ENCODE measurements at regions not wholly inside any gene's neighbourhood (a gene's known extent, or its start where the extent isn't known, plus 50 kb on each side); places are given as distances from the start of the nearest gene placed in this dataset.
"Not testable (repeated sequence)": the region's sequence is repeated elsewhere in the genome, so short reads cannot be mapped to it uniquely, and the experiment has no call there.

DNA sequence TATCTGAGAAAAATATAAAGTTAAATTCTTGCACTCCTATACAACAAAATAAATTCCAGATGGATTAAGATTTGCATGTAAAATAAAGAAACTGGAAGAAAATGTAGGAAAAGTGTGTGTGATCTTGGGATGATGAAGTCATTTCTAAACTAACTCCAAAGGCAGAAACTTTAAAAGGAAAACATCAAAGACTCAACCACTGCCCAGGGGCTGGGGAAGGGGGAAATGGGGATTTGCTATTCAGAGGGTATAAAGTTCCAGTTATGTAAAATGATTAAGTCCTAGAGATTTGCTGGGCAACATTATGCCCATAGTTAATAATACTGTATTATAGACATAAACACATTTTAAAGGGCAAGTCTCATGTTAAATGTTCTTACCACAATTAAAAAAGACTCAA is 254.5 kb downstream of the DEPDC1B start:
- Histone ChIP-seq H3K27ac (ENCODE audit: low read length) (no peak overlapping the region), H3K9me3 (ENCODE audit: control insufficient read depth in 2 of 2, low read length in 2 of 2) (no peaks in the 10 kb centered on the region), H3K36me3 (ENCODE audit: control insufficient read depth in 2 of 2, insufficient read depth in 2 of 2, low read length in 2 of 2) (no peaks in the 10 kb centered on the region), H3K27me3 (ENCODE audit: control insufficient read depth in 1 of 2, insufficient read depth in 2 of 2, low read length in 2 of 2) (no peaks in the 10 kb centered on the region), H3K4me1 (ENCODE audit: control insufficient read depth, insufficient read depth, low read length) (no peaks in the 10 kb centered on the region), H3K4me3 (ENCODE audit: low read length in 2 of 2) (no peak overlapping the region), H3K9ac (ENCODE audit: low read length in 2 of 2) (no peak overlapping the region)

- Histone ChIP-seq H3K9me3 (ENCODE audit: control insufficient read depth in 2 of 2, low read length in 2 of 2) (no peaks in the 10 kb centered on the region), H3K27ac (ENCODE audit: low read length) (no peak overlapping the region), H3K4me3 (ENCODE audit: low read length in 2 of 2) (no peak overlapping the region), H3K4me1 (ENCODE audit: control insufficient read depth, insufficient read depth, low read length) (no peaks in the 10 kb centered on the region), H3K36me3 (ENCODE audit: control insufficient read depth in 2 of 2, insufficient read depth in 2 of 2, low read length in 2 of 2) (no peaks in the 10 kb centered on the region), H3K27me3 (ENCODE audit: control insufficient read depth in 1 of 2, insufficient read depth in 2 of 2, low read length in 2 of 2) (no peaks in the 10 kb centered on the region), H3K9ac (ENCODE audit: low read length in 2 of 2) (no peak overlapping the region)
Observed at GRCh38 chr5:60444661-60445360, 255.2 kb downstream of the DEPDC1B start.

DNA sequence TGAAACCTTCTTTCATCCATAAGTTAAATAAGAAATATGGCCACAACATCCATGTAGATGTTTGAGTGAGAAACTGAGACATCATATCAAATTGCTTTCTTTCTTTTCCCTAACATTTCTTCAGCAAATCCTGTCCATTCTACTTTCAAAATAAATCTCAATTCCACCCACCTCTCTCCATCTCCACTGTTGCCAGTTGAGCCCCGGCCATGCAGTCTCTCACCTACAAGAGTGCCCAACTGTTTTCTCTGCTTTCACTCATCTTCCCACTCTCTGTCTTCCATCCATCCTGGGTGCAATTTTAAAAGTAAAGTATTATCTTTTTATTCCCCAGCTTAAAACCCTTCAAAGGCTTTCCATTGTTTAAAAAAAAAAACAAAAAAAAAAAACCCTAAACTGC is 260.4 kb downstream of the DEPDC1B start:
- Histone ChIP-seq H3K4me3 (ENCODE audit: low read length in 2 of 2) (no peak overlapping the region), H3K27me3 (ENCODE audit: control insufficient read depth in 1 of 2, insufficient read depth in 2 of 2, low read length in 2 of 2) (no peaks in the 10 kb centered on the region), H3K4me1 (ENCODE audit: control insufficient read depth, insufficient read depth, low read length) (no peaks in the 10 kb centered on the region), H3K9ac (ENCODE audit: low read length in 2 of 2) (no peak overlapping the region), H3K36me3 (ENCODE audit: control insufficient read depth in 2 of 2, insufficient read depth in 2 of 2, low read length in 2 of 2) (no peaks in the 10 kb centered on the region), H3K27ac (ENCODE audit: low read length) (no peak overlapping the region), H3K9me3 (ENCODE audit: control insufficient read depth in 2 of 2, low read length in 2 of 2) (no peaks in the 10 kb centered on the region)

- Histone ChIP-seq H3K9ac (ENCODE audit: low read length in 2 of 2) (no peak overlapping the region), H3K4me3 (ENCODE audit: low read length in 2 of 2) (no peak overlapping the region), H3K36me3 (ENCODE audit: control insufficient read depth in 2 of 2, insufficient read depth in 2 of 2, low read length in 2 of 2) (no peaks in the 10 kb centered on the region), H3K9me3 (ENCODE audit: control insufficient read depth in 2 of 2, low read length in 2 of 2) (no peaks in the 10 kb centered on the region), H3K27ac (ENCODE audit: low read length) (no peak overlapping the region), H3K4me1 (ENCODE audit: control insufficient read depth, insufficient read depth, low read length) (no peaks in the 10 kb centered on the region), H3K27me3 (ENCODE audit: control insufficient read depth in 1 of 2, insufficient read depth in 2 of 2, low read length in 2 of 2) (no peaks in the 10 kb centered on the region)
Observed at GRCh38 chr5:60437308-60437707, 262.7 kb downstream of the DEPDC1B start.

GRCh38 chr5:60436518-60436917 is 263.4 kb downstream of the DEPDC1B start:
- Histone ChIP-seq H3K4me1 (ENCODE audit: control insufficient read depth, insufficient read depth, low read length) (no peaks in the 10 kb centered on the region), H3K4me3 (ENCODE audit: low read length in 2 of 2) (no peak overlapping the region), H3K27me3 (ENCODE audit: control insufficient read depth in 1 of 2, insufficient read depth in 2 of 2, low read length in 2 of 2) (no peaks in the 10 kb centered on the region), H3K9me3 (ENCODE audit: control insufficient read depth in 2 of 2, low read length in 2 of 2) (no peaks in the 10 kb centered on the region), H3K9ac (ENCODE audit: low read length in 2 of 2) (no peak overlapping the region), H3K36me3 (ENCODE audit: control insufficient read depth in 2 of 2, insufficient read depth in 2 of 2, low read length in 2 of 2) (no peaks in the 10 kb centered on the region), H3K27ac (ENCODE audit: low read length) (no peak overlapping the region)

- no peak overlapping the region for H3K4me3 ChIP-seq (ENCODE audit: low read length in 2 of 2)
- H3K9ac ChIP-seq (ENCODE audit: low read length in 2 of 2): no peak overlapping the region
- no peaks in the 10 kb centered on the region for H3K36me3 ChIP-seq (ENCODE audit: control insufficient read depth in 2 of 2, insufficient read depth in 2 of 2, low read length in 2 of 2)
- H3K9me3 ChIP-seq (ENCODE audit: control insufficient read depth in 2 of 2, low read length in 2 of 2): no peaks in the 10 kb centered on the region
- H3K4me1 ChIP-seq (ENCODE audit: control insufficient read depth, insufficient read depth, low read length): no peaks in the 10 kb centered on the region
- no peak overlapping the region for H3K27ac ChIP-seq (ENCODE audit: low read length)
- no peaks in the 10 kb centered on the region for H3K27me3 ChIP-seq (ENCODE audit: control insufficient read depth in 1 of 2, insufficient read depth in 2 of 2, low read length in 2 of 2)
Observed at GRCh38 chr5:60435808-60436207, 264.2 kb downstream of the DEPDC1B start.

DNA sequence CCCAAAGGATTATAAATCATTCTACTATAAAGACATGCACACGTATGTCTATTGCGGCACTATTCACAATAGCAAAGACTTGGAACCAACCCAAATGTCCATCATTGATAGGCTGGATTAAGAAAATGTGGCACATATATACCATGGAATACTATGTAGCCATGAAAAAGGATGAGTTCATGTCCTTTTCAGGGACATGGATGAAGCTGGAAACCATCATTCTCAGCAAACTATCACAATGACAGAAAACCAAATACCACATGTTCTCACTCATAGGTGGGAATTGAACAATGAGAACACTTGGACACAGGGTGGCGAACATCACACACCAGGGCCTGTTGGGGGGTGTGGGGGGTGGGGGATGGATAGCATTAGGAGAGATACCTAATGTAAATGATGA is 273.8 kb downstream of the DEPDC1B start:
- H3K9ac ChIP-seq (ENCODE audit: low read length in 2 of 2); H3K9me3 ChIP-seq (ENCODE audit: control insufficient read depth in 2 of 2, low read length in 2 of 2); H3K27ac ChIP-seq (ENCODE audit: low read length); H3K27me3 ChIP-seq (ENCODE audit: control insufficient read depth in 1 of 2, insufficient read depth in 2 of 2, low read length in 2 of 2); H3K4me3 ChIP-seq (ENCODE audit: low read length in 2 of 2); H3K4me1 ChIP-seq (ENCODE audit: control insufficient read depth, insufficient read depth, low read length); H3K36me3 ChIP-seq (ENCODE audit: control insufficient read depth in 2 of 2, insufficient read depth in 2 of 2, low read length in 2 of 2): not testable (repeated sequence)

- H3K27ac ChIP-seq (ENCODE audit: low read length); H3K9me3 ChIP-seq (ENCODE audit: control insufficient read depth in 2 of 2, low read length in 2 of 2); H3K9ac ChIP-seq (ENCODE audit: low read length in 2 of 2); H3K27me3 ChIP-seq (ENCODE audit: control insufficient read depth in 1 of 2, insufficient read depth in 2 of 2, low read length in 2 of 2); H3K36me3 ChIP-seq (ENCODE audit: control insufficient read depth in 2 of 2, insufficient read depth in 2 of 2, low read length in 2 of 2); H3K4me3 ChIP-seq (ENCODE audit: low read length in 2 of 2); H3K4me1 ChIP-seq (ENCODE audit: control insufficient read depth, insufficient read depth, low read length): not testable (repeated sequence)
Observed at GRCh38 chr5:60420773-60421172, 279.2 kb downstream of the DEPDC1B start.

DNA sequence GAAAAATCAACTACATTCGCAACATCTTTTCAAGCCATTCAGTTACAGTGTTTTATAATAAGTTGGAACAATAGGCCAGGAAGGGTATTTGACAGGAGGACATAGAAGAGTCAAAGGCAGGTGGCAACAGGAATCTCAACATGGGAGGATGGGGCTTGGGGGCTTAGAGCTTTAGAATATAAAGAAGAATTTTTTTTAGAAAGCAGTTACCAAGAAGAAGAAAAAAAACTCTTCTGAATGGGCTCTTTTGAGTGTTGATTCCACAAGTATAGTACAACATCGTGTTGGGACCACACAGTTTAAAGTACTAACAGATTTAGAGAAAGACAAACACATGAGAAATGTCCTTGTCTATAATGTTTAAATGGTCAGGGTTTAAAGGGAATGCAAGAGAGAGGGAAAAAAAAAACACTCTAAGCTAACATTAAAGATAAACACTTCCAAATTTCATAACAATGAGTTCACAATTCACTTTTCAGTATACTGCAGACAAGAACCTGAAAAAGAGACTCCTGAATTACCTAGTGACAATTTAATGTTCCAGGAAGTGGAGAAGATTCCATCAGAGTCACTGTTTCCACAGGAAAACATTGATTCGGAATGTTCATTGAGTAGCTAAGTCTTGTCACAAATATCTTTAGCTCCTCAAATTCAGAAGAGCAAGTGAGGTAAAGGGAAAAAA is 282.3 kb downstream of the DEPDC1B start:
- H3K4me3 ChIP-seq (ENCODE audit: low read length in 2 of 2): no peak overlapping the region
- H3K9ac ChIP-seq (ENCODE audit: low read length in 2 of 2): no peak overlapping the region
- no peaks in the 10 kb centered on the region for H3K4me1 ChIP-seq (ENCODE audit: control insufficient read depth, insufficient read depth, low read length)
- H3K27ac ChIP-seq (ENCODE audit: low read length): no peak overlapping the region
- H3K27me3 ChIP-seq (ENCODE audit: control insufficient read depth in 1 of 2, insufficient read depth in 2 of 2, low read length in 2 of 2): no peaks in the 10 kb centered on the region
- no peaks in the 10 kb centered on the region for H3K36me3 ChIP-seq (ENCODE audit: control insufficient read depth in 2 of 2, insufficient read depth in 2 of 2, low read length in 2 of 2)
- peaks cover 0 to 8% of the 10 kb centered on the region in 2 donors for H3K9me3 ChIP-seq (ENCODE audit: control insufficient read depth in 2 of 2, low read length in 2 of 2)

DNA sequence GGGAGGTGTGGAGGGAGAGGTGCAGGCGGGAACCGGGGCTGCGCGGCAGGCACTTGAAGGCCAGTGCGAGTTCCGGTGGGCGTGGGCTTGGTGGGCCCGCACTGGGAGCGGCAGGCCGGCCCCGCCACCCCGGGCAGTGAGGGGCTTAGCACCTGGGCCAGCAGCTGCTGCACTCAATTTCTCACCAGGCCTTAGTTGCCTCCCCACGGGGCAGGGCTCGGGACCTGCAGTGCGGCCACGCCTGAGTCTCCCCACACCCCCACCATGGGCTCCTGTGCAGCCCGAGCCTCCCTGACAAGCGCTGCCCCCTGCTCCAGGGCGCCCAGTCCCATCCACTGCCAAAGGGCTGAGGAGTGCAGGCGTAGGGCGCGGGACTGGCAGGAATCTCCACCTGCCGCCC is 284.5 kb downstream of the DEPDC1B start:
- no peaks in the 10 kb centered on the region for H3K4me1 ChIP-seq (ENCODE audit: control insufficient read depth, insufficient read depth, low read length)

DNA sequence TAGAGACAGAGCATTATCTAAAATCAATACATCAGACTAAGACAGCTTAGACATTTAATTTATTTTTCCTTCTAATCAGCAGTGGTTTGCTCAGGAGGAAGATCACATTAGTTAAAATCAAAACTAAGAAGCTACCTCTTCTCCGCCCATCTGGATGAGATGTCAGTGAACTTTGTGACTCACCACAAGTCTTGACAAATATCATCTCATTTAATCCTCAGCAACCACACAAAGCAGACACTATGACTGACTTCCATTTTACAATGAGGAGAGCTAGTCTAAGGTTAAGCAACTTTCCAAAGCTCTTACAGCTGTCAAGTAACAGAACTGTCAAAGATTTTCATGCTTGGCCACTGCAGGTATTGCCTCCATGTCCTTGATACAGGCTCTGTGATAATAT is 289.5 kb downstream of the DEPDC1B start:
- Histone ChIP-seq H3K4me1 (ENCODE audit: control insufficient read depth, insufficient read depth, low read length) (no peaks in the 10 kb centered on the region), H3K27ac (ENCODE audit: low read length) (no peak overlapping the region), H3K36me3 (ENCODE audit: control insufficient read depth in 2 of 2, insufficient read depth in 2 of 2, low read length in 2 of 2) (no peaks in the 10 kb centered on the region), H3K4me3 (ENCODE audit: low read length in 2 of 2) (no peak overlapping the region), H3K27me3 (ENCODE audit: control insufficient read depth in 1 of 2, insufficient read depth in 2 of 2, low read length in 2 of 2) (no peaks in the 10 kb centered on the region), H3K9me3 (ENCODE audit: control insufficient read depth in 2 of 2, low read length in 2 of 2) (no peaks in the 10 kb centered on the region), H3K9ac (ENCODE audit: low read length in 2 of 2) (no peak overlapping the region)

More for the DNA sequence above, 284.5 kb downstream of the DEPDC1B start:
- Histone ChIP-seq H3K36me3 (ENCODE audit: control insufficient read depth in 2 of 2, insufficient read depth in 2 of 2, low read length in 2 of 2) (no peaks in the 10 kb centered on the region), H3K27ac (ENCODE audit: low read length) (no peak overlapping the region), H3K9me3 (ENCODE audit: control insufficient read depth in 2 of 2, low read length in 2 of 2) (peaks cover 0 to 4% of the 10 kb centered on the region in 2 donors), H3K4me3 (ENCODE audit: low read length in 2 of 2) (no peak overlapping the region), H3K9ac (ENCODE audit: low read length in 2 of 2) (no peak overlapping the region), H3K27me3 (ENCODE audit: control insufficient read depth in 1 of 2, insufficient read depth in 2 of 2, low read length in 2 of 2) (no peaks in the 10 kb centered on the region)
